ENCODE measurements at regions not wholly inside any gene's neighbourhood (a gene's known extent, or its start where the extent isn't known, plus 50 kb on each side); places are given as distances from the start of the nearest gene placed in this dataset.

DNA sequence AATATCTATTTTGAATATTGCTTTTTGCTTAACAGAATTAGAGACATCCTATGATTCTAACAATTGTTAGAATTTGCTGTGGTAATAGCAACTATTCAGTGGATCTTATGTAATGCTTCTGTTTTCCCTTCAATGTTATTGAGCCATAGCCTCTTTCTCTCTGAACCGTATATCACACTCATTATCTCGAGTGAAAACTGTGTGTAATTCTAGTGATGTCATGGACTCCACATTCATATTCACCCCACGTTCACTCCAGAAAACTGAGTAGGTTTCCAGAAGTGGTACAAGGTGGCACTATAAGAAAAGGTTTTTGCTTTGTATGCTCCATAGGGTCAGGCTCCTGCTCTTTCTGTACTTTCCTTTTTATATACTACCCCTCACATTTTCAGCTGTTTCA is 534.3 kb upstream of the PABPC4L start:
- no peak for DNase-seq (ENCODE audit: extremely low read depth, low read depth)
- TF ChIP-seq, protein P1, sequence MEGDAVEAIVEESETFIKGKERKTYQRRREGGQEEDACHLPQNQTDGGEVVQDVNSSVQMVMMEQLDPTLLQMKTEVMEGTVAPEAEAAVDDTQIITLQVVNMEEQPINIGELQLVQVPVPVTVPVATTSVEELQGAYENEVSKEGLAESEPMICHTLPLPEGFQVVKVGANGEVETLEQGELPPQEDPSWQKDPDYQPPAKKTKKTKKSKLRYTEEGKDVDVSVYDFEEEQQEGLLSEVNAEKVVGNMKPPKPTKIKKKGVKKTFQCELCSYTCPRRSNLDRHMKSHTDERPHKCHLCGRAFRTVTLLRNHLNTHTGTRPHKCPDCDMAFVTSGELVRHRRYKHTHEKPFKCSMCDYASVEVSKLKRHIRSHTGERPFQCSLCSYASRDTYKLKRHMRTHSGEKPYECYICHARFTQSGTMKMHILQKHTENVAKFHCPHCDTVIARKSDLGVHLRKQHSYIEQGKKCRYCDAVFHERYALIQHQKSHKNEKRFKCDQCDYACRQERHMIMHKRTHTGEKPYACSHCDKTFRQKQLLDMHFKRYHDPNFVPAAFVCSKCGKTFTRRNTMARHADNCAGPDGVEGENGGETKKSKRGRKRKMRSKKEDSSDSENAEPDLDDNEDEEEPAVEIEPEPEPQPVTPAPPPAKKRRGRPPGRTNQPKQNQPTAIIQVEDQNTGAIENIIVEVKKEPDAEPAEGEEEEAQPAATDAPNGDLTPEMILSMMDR (IDR thresholded peaks at IDR 0.05; ENCODE audit: low read depth, low read length): no peak

GRCh38 chr4:134727696-134728095 is 526.1 kb upstream of the PABPC4L start:
- TF ChIP-seq, protein P1 (IDR thresholded peaks at IDR 0.05; ENCODE audit: low read depth, low read length): no peak
- no peak for DNase-seq (ENCODE audit: extremely low read depth, low read depth)

GRCh38 chr4:134722306-134722705 is 520.7 kb upstream of the PABPC4L start:
- no peak for DNase-seq (ENCODE audit: extremely low read depth, low read depth)
- TF ChIP-seq, protein P1 (IDR thresholded peaks at IDR 0.05; ENCODE audit: low read depth, low read length): no peak

- TF ChIP-seq, protein P1 (IDR thresholded peaks at IDR 0.05; ENCODE audit: low read depth, low read length): no peak
- DNase-seq (ENCODE audit: extremely low read depth, low read depth): no peak
Measured at GRCh38 chr4:134720030-134720429, 518.4 kb upstream of the PABPC4L start.

DNA sequence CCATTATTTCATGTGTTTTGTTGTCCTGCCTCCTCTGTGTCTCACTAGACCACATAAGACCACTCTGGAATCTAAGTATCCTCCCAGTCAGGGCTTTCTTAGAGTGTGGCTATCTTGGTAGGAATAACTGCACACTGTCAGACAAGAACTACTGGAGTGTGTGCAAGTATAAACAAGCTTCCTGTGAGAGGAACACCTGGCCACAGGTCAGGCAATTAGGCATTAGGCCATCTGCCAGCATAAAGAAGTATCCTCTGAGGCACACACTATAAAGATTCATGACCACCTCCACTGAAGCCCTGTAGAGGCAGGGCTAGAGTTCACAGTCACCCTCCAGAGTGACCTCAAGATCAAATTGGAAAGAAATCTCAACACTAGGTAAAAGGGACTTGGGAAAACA is 507.0 kb upstream of the PABPC4L start:
- no peak for DNase-seq (ENCODE audit: extremely low read depth, low read depth)
- TF ChIP-seq, protein P1 (IDR thresholded peaks at IDR 0.05; ENCODE audit: low read depth, low read length): no peak

DNA sequence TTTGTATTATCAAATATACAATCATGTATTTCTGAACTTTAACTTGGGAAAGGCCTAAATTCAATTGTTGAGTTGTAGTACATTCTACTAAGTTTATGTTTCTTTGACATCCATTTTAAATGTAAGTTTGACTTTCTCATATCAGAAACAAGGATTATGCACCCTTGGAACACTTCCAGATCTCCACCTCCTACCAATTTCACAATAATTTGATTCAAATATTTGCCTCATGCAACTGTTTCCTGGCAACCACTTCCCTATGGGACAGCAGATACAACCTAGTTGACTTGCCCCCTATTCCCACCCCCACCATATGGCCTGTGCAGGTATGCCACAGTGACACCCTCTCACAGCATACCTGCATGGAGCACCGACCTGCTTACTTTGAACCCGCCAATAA is 506.4 kb upstream of the PABPC4L start:
- TF ChIP-seq, protein P1 (IDR thresholded peaks at IDR 0.05; ENCODE audit: low read depth, low read length): no peak
- no peak for DNase-seq (ENCODE audit: extremely low read depth, low read depth)

GRCh38 chr4:134702374-134702773 is 500.8 kb upstream of the PABPC4L start:
- TF ChIP-seq, protein P1 (IDR thresholded peaks at IDR 0.05; ENCODE audit: low read depth, low read length): no peak

More at GRCh38 chr4:134702374-134702773, 500.8 kb upstream of the PABPC4L start:
- DNase-seq (ENCODE audit: extremely low read depth, low read depth): no peak

Data from AG09319 (cell line).